Mesendoderm (in vitro differentiated cells): ENCODE measurements at regions not wholly inside any gene's neighbourhood (a gene's known extent, or its start where the extent isn't known, plus 50 kb on each side); places are given as distances from the start of the nearest gene placed in this dataset.

Source experiments
- DNase-seq: peaks from one replicate; pipeline ENCODE4 v3.0.0; 2013
- H2AK5ac ChIP-seq: 2 replicates; pipeline ENCODE4 v1.6.1; 2013; ENCODE audit warnings: low read length, inconsistent platforms
- H2BK120ac ChIP-seq: 2 replicates; pipeline ENCODE4 v1.6.1; 2013; ENCODE audit warnings: low read depth, mild to moderate bottlenecking, low read length, moderate library complexity, mixed read lengths
- H2BK15ac ChIP-seq: replicated peaks from 2 replicates; pipeline ENCODE4 v1.6.1; 2013; ENCODE audit warnings: low read depth, mild to moderate bottlenecking, moderate library complexity
- H2BK5ac ChIP-seq: 2 replicates; pipeline ENCODE4 v1.6.1; 2013; ENCODE audit warnings: low read length, inconsistent platforms
- H3K18ac ChIP-seq: 2 replicates; pipeline ENCODE4 v1.6.1; 2013; ENCODE audit warnings: mild to moderate bottlenecking, low read length, mixed read lengths
- H3K23ac ChIP-seq: one replicate; pipeline ENCODE4 v1.6.1; 2013; ENCODE audit warnings: low read length
- H3K27ac ChIP-seq: 2 replicates; pipeline ENCODE4 v1.5.1; 2013; ENCODE audit warnings: low read depth, mild to moderate bottlenecking, inconsistent platforms, low read length, moderate library complexity
- H3K27me3 ChIP-seq: 2 replicates; pipeline ENCODE4 v1.6.1; 2013; ENCODE audit warnings: low read length, control low read depth, mild to moderate bottlenecking, inconsistent platforms; ENCODE audit not compliant: insufficient read depth, poor library complexity
- H3K36me3 ChIP-seq: 2 replicates; pipeline ENCODE4 v1.6.1; 2013; ENCODE audit warnings: low read length, inconsistent platforms; ENCODE audit not compliant: control insufficient read depth, insufficient read depth
- H3K4ac ChIP-seq: one replicate; pipeline ENCODE4 v1.6.1; 2013; ENCODE audit warnings: low read depth, mild to moderate bottlenecking, low read length, moderate library complexity
- H3K4me1 ChIP-seq: 2 replicates; pipeline ENCODE4 v1.6.1; 2013; ENCODE audit warnings: low read depth, low read length, inconsistent platforms; ENCODE audit not compliant: control insufficient read depth
- H3K4me2 ChIP-seq: 2 replicates; pipeline ENCODE4 v1.6.1; 2013; ENCODE audit warnings: low read length
- H3K4me3 ChIP-seq: 2 replicates; pipeline ENCODE4 v1.5.1; 2013; ENCODE audit warnings: mild to moderate bottlenecking, low read length
- H3K56ac ChIP-seq: one replicate; pipeline ENCODE4 v1.6.1; 2013; ENCODE audit warnings: low read length
- H3K79me1 ChIP-seq: 2 replicates; pipeline ENCODE4 v1.6.1; 2013; ENCODE audit warnings: low read length, inconsistent platforms
- H3K79me2 ChIP-seq: 2 replicates; pipeline ENCODE4 v1.6.1; 2013; ENCODE audit warnings: mild to moderate bottlenecking, low read length; ENCODE audit not compliant: control insufficient read depth, insufficient read depth
- H3K9ac ChIP-seq: 2 replicates; pipeline ENCODE4 v1.6.1; 2013; ENCODE audit warnings: low read length, inconsistent platforms
- H4K5ac ChIP-seq: one replicate; pipeline ENCODE4 v1.6.1; 2013; ENCODE audit warnings: low read length
- H4K8ac ChIP-seq: one replicate; pipeline ENCODE4 v1.6.1; 2013; ENCODE audit warnings: low read depth, mild to moderate bottlenecking, control low read depth, low read length, moderate library complexity
- WGBS: extraction: QIAGEN DNeasy Blood & Tissue Kit; methylation state at CpG from one replicate; pipeline ENCODE4 v1.1.7; 2013; ENCODE audit warnings: low lambda C conversion rate, missing lambda C conversion rate; ENCODE audit not compliant: insufficient coverage; ENCODE audit errors: extremely low coverage; 5-methylcytosine and 5-hydroxymethylcytosine counted together

- Histone ChIP-seq H3K56ac (no peak overlapping the region), H2BK15ac (no peak overlapping the region), H3K27me3 (no peaks in the 10 kb centered on the region), H2BK5ac (no peak overlapping the region), H2AK5ac (no peak overlapping the region), H3K36me3 (no peaks in the 10 kb centered on the region), H3K4me3 (no peak overlapping the region), H3K9ac (no peak overlapping the region), H4K5ac (no peak overlapping the region), H4K8ac (no peak overlapping the region), H3K27ac (no peak overlapping the region), H3K4me1 (no peaks in the 10 kb centered on the region), H3K79me1 (no peaks in the 10 kb centered on the region), H3K4ac (no peak overlapping the region), H3K23ac (no peak overlapping the region), H3K18ac (no peak overlapping the region), H3K4me2 (no peak overlapping the region), H3K79me2 (no peaks in the 10 kb centered on the region), H2BK120ac (no peak overlapping the region)
- DNase-seq: no peak
- WGBS: no CpG with 5 or more reads among the region's 5 CpGs
Measured at GRCh38 chr15:46041905-46042304, 407.1 kb downstream of the SQOR start.

GRCh38 chr15:46059921-46060594 lies 425.2 kb downstream of the SQOR start:
- Histone ChIP-seq H3K79me1 (no peaks in the 10 kb centered on the region), H3K79me2 (no peaks in the 10 kb centered on the region), H2AK5ac (no peak overlapping the region), H3K4me3 (no peak overlapping the region), H3K23ac (no peak overlapping the region), H2BK120ac (no peak overlapping the region), H3K9ac (no peak overlapping the region), H3K27me3 (no peaks in the 10 kb centered on the region), H2BK15ac (no peak overlapping the region), H2BK5ac (no peak overlapping the region), H3K18ac (no peak overlapping the region), H3K4me2 (no peak overlapping the region), H3K4ac (no peak overlapping the region), H3K56ac (no peak overlapping the region), H4K8ac (no peak overlapping the region), H4K5ac (no peak overlapping the region), H3K27ac (no peak overlapping the region), H3K36me3 (no peaks in the 10 kb centered on the region), H3K4me1 (no peaks in the 10 kb centered on the region)
- DNase-seq: no peak
- WGBS: no CpG with 5 or more reads among the region's 3 CpGs

DNA sequence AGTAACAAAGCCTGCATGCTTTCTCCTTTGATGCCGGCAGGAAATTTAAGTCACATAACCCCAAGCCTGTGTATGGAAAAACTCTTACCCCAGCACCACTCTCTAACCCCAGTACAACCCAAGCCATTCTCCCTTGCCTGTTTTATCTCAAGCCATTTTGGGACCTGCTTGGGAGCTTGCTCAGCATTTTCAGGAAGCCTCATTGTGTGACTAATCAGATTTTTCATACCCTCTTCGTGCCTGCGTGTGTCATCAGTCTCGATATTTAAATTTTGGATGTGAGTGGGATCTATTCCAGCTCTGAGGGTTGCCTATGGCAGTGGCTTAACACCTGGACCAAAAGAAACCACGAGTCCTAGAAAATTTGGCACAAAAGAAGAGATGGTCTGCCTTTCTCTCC lies 426.2 kb downstream of the SQOR start:
- H3K4ac ChIP-seq: no peak overlapping the region
- DNase-seq: no peak
- H3K4me3 ChIP-seq: no peak overlapping the region
- no peak overlapping the region for H3K56ac ChIP-seq
- H3K9ac ChIP-seq: no peak overlapping the region
- no peaks in the 10 kb centered on the region for H3K79me2 ChIP-seq
- H3K27me3 ChIP-seq: no peaks in the 10 kb centered on the region
- H2BK15ac ChIP-seq: no peak overlapping the region
- H2BK120ac ChIP-seq: no peak overlapping the region
- no peaks in the 10 kb centered on the region for H3K36me3 ChIP-seq
- no peaks in the 10 kb centered on the region for H3K79me1 ChIP-seq
- WGBS: no CpG with 5 or more reads among the region's 5 CpGs
- no peak overlapping the region for H3K23ac ChIP-seq
- no peak overlapping the region for H4K8ac ChIP-seq
- H4K5ac ChIP-seq: no peak overlapping the region
- H3K27ac ChIP-seq: no peak overlapping the region
- no peak overlapping the region for H2AK5ac ChIP-seq
- no peak overlapping the region for H2BK5ac ChIP-seq
- H3K4me2 ChIP-seq: no peak overlapping the region
- H3K4me1 ChIP-seq: no peaks in the 10 kb centered on the region
- no peak overlapping the region for H3K18ac ChIP-seq

- H3K27me3 ChIP-seq: no peaks in the 10 kb centered on the region
- H3K56ac ChIP-seq: no peak overlapping the region
- no peak overlapping the region for H3K4me2 ChIP-seq
- no peak overlapping the region for H3K18ac ChIP-seq
- H2AK5ac ChIP-seq: no peak overlapping the region
- no peak overlapping the region for H2BK5ac ChIP-seq
- H3K4me1 ChIP-seq: no peaks in the 10 kb centered on the region
- peak; percentile 46 for DNase-seq
- no peak overlapping the region for H2BK120ac ChIP-seq
- H3K23ac ChIP-seq: no peak overlapping the region
- no peak overlapping the region for H4K5ac ChIP-seq
- H3K4ac ChIP-seq: no peak overlapping the region
- no CpG with 5 or more reads among the region's 2 CpGs for WGBS
- H3K9ac ChIP-seq: no peak overlapping the region
- H3K4me3 ChIP-seq: no peak overlapping the region
- H2BK15ac ChIP-seq: no peak overlapping the region
- H3K79me1 ChIP-seq: no peaks in the 10 kb centered on the region
- H3K36me3 ChIP-seq: no peaks in the 10 kb centered on the region
- H4K8ac ChIP-seq: no peak overlapping the region
- no peak overlapping the region for H3K27ac ChIP-seq
- H3K79me2 ChIP-seq: no peaks in the 10 kb centered on the region
Measured at GRCh38 chr15:46077220-46077619, 442.4 kb downstream of the SQOR start.

GRCh38 chr15:46079046-46079445 lies 444.2 kb downstream of the SQOR start:
- H3K4me2 ChIP-seq: no peak overlapping the region
- H3K79me2 ChIP-seq: no peaks in the 10 kb centered on the region
- no peak overlapping the region for H3K56ac ChIP-seq
- no peak overlapping the region for H4K8ac ChIP-seq
- H2BK15ac ChIP-seq: no peak overlapping the region
- no peak overlapping the region for H3K4ac ChIP-seq
- no CpG with 5 or more reads among the region's 3 CpGs for WGBS
- H3K4me1 ChIP-seq: no peaks in the 10 kb centered on the region
- H3K4me3 ChIP-seq: no peak overlapping the region
- H3K36me3 ChIP-seq: no peaks in the 10 kb centered on the region
- no peak for DNase-seq
- H2BK120ac ChIP-seq: no peak overlapping the region
- H3K27ac ChIP-seq: no peak overlapping the region
- H2AK5ac ChIP-seq: no peak overlapping the region
- no peak overlapping the region for H3K18ac ChIP-seq
- H4K5ac ChIP-seq: no peak overlapping the region
- no peak overlapping the region for H3K23ac ChIP-seq
- no peak overlapping the region for H3K9ac ChIP-seq
- no peaks in the 10 kb centered on the region for H3K79me1 ChIP-seq
- no peak overlapping the region for H2BK5ac ChIP-seq
- H3K27me3 ChIP-seq: no peaks in the 10 kb centered on the region

DNA sequence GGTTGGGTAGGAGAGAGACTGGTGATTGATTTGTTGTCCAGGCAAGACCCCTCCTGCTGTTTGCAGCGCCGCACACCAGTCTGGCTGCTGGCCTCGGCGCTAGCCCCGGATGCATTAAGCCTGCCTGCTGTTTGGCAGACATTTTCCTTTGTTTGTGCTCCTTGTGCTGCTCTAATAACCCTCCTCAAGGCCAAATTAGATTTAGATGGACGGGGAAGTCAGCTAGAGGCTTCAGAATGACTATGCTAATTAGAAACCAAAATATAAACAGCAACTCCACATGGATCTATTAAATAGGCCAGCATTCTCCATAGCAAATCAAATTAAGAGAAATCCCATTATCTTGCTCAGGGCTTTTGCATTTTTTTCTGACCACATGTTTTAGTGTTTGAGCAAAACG lies 445.2 kb downstream of the SQOR start:
- H3K27ac ChIP-seq: no peak overlapping the region
- no peak overlapping the region for H3K4ac ChIP-seq
- H3K79me1 ChIP-seq: no peaks in the 10 kb centered on the region
- H3K4me1 ChIP-seq: no peaks in the 10 kb centered on the region
- H3K18ac ChIP-seq: no peak overlapping the region
- no peak overlapping the region for H4K5ac ChIP-seq
- H3K23ac ChIP-seq: no peak overlapping the region
- no peak overlapping the region for H4K8ac ChIP-seq
- H3K9ac ChIP-seq: no peak overlapping the region
- no peak overlapping the region for H2AK5ac ChIP-seq
- H3K27me3 ChIP-seq: no peaks in the 10 kb centered on the region
- peak; percentile 7 for DNase-seq
- H2BK5ac ChIP-seq: no peak overlapping the region
- no peaks in the 10 kb centered on the region for H3K79me2 ChIP-seq
- H3K4me2 ChIP-seq: no peak overlapping the region
- H3K4me3 ChIP-seq: no peak overlapping the region
- no CpG with 5 or more reads among the region's 7 CpGs for WGBS
- no peak overlapping the region for H2BK15ac ChIP-seq
- H3K56ac ChIP-seq: no peak overlapping the region
- H2BK120ac ChIP-seq: no peak overlapping the region
- no peaks in the 10 kb centered on the region for H3K36me3 ChIP-seq
